ENCODE measurements at regions not wholly inside any gene's neighbourhood (a gene's known extent, or its start where the extent isn't known, plus 50 kb on each side); places are given as distances from the start of the nearest gene placed in this dataset.

- TF ChIP-seq CTCF (IDR thresholded peaks at IDR 0.05) (no peak), EP300 (IDR thresholded peaks at IDR 0.05) (no peak)
Measured at GRCh38 chr10:124323111-124323725, 95.5 kb downstream of the OAT start.

All from sigmoid colon (tissue), 4 donors.